ENCODE measurements at regions not wholly inside any gene's neighbourhood (a gene's known extent, or its start where the extent isn't known, plus 50 kb on each side); places are given as distances from the start of the nearest gene placed in this dataset.

DNA sequence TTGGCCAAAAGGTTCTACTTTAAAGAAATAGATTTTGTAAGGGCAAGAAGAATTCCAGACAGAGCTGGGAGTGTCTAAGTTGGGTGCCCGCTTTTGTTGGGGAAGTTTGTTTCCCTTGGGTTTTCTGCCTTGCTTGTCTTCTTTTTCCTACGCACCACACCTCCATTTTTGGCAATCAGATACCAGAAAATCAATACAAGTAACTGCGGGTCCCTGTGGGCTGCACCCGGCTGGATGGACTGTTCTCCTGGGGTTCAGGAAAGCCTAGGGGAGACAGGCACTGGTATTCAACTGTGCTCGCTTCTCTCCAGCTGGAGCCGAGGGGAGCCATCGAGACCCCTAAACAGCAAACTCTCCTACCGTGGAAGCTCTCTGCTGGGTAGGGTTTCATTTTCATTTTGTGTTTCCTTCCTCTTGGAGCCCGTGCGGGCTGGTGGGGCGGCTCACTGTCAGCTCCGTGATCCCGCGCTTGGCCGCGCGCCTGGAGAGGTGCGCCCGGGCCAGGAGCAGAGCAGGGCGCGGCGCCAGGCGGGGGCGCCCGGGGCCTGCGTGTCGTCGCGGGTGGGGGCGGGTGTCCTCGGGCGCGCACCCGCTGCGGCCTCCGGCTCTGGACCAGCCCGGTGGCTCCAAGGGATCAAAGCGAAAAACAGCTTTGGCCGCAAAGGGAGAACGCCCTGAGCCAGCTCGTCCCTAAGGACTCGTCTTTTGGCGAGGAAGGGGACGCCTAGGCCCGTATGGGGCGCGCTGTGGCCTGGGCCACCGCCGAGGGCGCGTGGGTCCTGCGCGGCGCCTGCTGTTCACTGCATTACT, 347.2 kb downstream of the ZNF536 start:
- Mint-ChIP-seq H3K36me3 (ENCODE audit: low read depth) (no peaks in the 10 kb centered on the region), H3K4me3 (peak overlapping the region; percentile 68), H3K27ac (no peak overlapping the region), H3K27me3 (ENCODE audit: insufficient read depth, low read depth, poor library complexity) (peaks cover 5% of the 10 kb centered on the region), H3K9me3 (no peaks in the 10 kb centered on the region), H3K4me1 (peaks cover 23% of the 10 kb centered on the region; the same call in 2 of the 3 replicates)
- Histone ChIP-seq H3K4me2 (peak overlapping the region; percentile 74), H3F3A (replicated peaks; ENCODE audit: low read depth) (no peaks in the 10 kb centered on the region), H3K36me3 (ENCODE audit: insufficient read depth) (no peaks in the 10 kb centered on the region), H3K9me2 (ENCODE audit: insufficient read depth) (no peaks in the 10 kb centered on the region), H3K27me3 (ENCODE audit: insufficient read depth) (0 out of 2 replicates have a peak, but pooled peaks cover 5% of the 10 kb centered on the region), H4K20me1 (replicated peaks; ENCODE audit: insufficient read depth) (no peaks in the 10 kb centered on the region), H3K4me3 (peak overlapping the region; percentile 50), H3K27ac (ENCODE audit: low read depth) (no peak overlapping the region), H3K79me2 (replicated peaks; ENCODE audit: insufficient read depth) (no peaks in the 10 kb centered on the region), H2AFZ (peak overlapping the region; percentile 100), H3K4me1 (ENCODE audit: insufficient read depth) (peaks cover 14% of the 10 kb centered on the region)
- ATAC-seq (peak; percentile 92), DNase-seq (ENCODE audit: low spot score) (peak; percentile 68)
- TF ChIP-seq CTCF (conservative IDR thresholded peaks at IDR 0.05; ENCODE audit: low read depth in 2 of 2) (peak; percentile 14 to 25; a peak in 1 of 4 replicates), CREB1 (CRISPR knock-in tag; IDR thresholded peaks at IDR 0.05; ENCODE audit: low read depth) (no peak)

GRCh38 chr19:30718707-30719106, 346.5 kb downstream of the ZNF536 start:
- Mint-ChIP-seq H3K4me1 (peaks cover 23% of the 10 kb centered on the region; the same call in 2 of the 3 replicates), H3K27ac (no peak overlapping the region), H3K36me3 (ENCODE audit: low read depth) (no peaks in the 10 kb centered on the region), H3K9me3 (no peaks in the 10 kb centered on the region), H3K27me3 (ENCODE audit: insufficient read depth, low read depth, poor library complexity) (peaks cover 5% of the 10 kb centered on the region), H3K4me3 (peak overlapping the region; percentile 68)
- Histone ChIP-seq H3K27ac (ENCODE audit: low read depth) (no peak overlapping the region), H3K4me1 (ENCODE audit: insufficient read depth) (peaks cover 14% of the 10 kb centered on the region), H3K4me3 (peak overlapping the region; percentile 50), H2AFZ (peak overlapping the region; percentile 100; the same call in 1 of the 2 replicates), H3K9me2 (ENCODE audit: insufficient read depth) (no peaks in the 10 kb centered on the region), H3F3A (replicated peaks; ENCODE audit: low read depth) (no peaks in the 10 kb centered on the region), H3K36me3 (ENCODE audit: insufficient read depth) (no peaks in the 10 kb centered on the region), H3K27me3 (ENCODE audit: insufficient read depth) (0 out of 2 replicates have a peak, but pooled peaks cover 5% of the 10 kb centered on the region), H3K79me2 (replicated peaks; ENCODE audit: insufficient read depth) (no peaks in the 10 kb centered on the region), H4K20me1 (replicated peaks; ENCODE audit: insufficient read depth) (no peaks in the 10 kb centered on the region), H3K4me2 (peak overlapping the region; percentile 74)
- DNase-seq (ENCODE audit: low spot score) (no peak), ATAC-seq (0 out of 3 replicates have a peak, but pooled peaks have one; percentile 8)
- TF ChIP-seq, protein P1, sequence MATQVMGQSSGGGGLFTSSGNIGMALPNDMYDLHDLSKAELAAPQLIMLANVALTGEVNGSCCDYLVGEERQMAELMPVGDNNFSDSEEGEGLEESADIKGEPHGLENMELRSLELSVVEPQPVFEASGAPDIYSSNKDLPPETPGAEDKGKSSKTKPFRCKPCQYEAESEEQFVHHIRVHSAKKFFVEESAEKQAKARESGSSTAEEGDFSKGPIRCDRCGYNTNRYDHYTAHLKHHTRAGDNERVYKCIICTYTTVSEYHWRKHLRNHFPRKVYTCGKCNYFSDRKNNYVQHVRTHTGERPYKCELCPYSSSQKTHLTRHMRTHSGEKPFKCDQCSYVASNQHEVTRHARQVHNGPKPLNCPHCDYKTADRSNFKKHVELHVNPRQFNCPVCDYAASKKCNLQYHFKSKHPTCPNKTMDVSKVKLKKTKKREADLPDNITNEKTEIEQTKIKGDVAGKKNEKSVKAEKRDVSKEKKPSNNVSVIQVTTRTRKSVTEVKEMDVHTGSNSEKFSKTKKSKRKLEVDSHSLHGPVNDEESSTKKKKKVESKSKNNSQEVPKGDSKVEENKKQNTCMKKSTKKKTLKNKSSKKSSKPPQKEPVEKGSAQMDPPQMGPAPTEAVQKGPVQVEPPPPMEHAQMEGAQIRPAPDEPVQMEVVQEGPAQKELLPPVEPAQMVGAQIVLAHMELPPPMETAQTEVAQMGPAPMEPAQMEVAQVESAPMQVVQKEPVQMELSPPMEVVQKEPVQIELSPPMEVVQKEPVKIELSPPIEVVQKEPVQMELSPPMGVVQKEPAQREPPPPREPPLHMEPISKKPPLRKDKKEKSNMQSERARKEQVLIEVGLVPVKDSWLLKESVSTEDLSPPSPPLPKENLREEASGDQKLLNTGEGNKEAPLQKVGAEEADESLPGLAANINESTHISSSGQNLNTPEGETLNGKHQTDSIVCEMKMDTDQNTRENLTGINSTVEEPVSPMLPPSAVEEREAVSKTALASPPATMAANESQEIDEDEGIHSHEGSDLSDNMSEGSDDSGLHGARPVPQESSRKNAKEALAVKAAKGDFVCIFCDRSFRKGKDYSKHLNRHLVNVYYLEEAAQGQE (IDR thresholded peaks at IDR 0.05; ENCODE audit: unreplicated experiment) = no peak
- TF ChIP-seq CREB1 (CRISPR knock-in tag; IDR thresholded peaks at IDR 0.05; ENCODE audit: low read depth) = no peak
- no peak for TF ChIP-seq NANOG (IDR thresholded peaks at IDR 0.05; ENCODE audit: borderline replicate concordance)
- no peak for TF ChIP-seq STAT1 (IDR thresholded peaks at IDR 0.05; ENCODE audit: unreplicated experiment)
- no peak for TF ChIP-seq ZNF114 (CRISPR knock-in tag; IDR thresholded peaks at IDR 0.05)
- TF ChIP-seq CTCF (conservative IDR thresholded peaks at IDR 0.05; ENCODE audit: low read depth in 2 of 2) = no peak
- TF ChIP-seq EZH2 (IDR thresholded peaks at IDR 0.05; ENCODE audit: low read depth, unreplicated experiment) = no peak
- TF ChIP-seq, protein P2, sequence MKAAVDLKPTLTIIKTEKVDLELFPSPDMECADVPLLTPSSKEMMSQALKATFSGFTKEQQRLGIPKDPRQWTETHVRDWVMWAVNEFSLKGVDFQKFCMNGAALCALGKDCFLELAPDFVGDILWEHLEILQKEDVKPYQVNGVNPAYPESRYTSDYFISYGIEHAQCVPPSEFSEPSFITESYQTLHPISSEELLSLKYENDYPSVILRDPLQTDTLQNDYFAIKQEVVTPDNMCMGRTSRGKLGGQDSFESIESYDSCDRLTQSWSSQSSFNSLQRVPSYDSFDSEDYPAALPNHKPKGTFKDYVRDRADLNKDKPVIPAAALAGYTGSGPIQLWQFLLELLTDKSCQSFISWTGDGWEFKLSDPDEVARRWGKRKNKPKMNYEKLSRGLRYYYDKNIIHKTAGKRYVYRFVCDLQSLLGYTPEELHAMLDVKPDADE (IDR thresholded peaks at IDR 0.05) = no peak
- no peak for TF ChIP-seq EZH2phosphoT487 (IDR thresholded peaks at IDR 0.05; ENCODE audit: unreplicated experiment)
- TF ChIP-seq POLR2AphosphoS5 (IDR thresholded peaks at IDR 0.05; ENCODE audit: low read depth) = no peak
- no peak for TF ChIP-seq JUNB (IDR thresholded peaks at IDR 0.05; ENCODE audit: unreplicated experiment)
